Activated CD8-positive, alpha-beta memory T cell treated with anti-CD3 and anti-CD28 coated beads, Interleukin-2, amount 50 U/mL, for 1 hour (primary cell): ENCODE measurements at regions not wholly inside any gene's neighbourhood (a gene's known extent, or its start where the extent isn't known, plus 50 kb on each side); places are given as distances from the start of the nearest gene placed in this dataset.

Source experiments
- DNase-seq: peaks from one replicate; pipeline ENCODE4 v3.0.0-alpha.2; 2020; ENCODE audit errors: extremely low read depth

GRCh38 chr13:107912745-107913144, 302.6 kb downstream of the LIG4 start:
- DNase-seq: no peak

DNA sequence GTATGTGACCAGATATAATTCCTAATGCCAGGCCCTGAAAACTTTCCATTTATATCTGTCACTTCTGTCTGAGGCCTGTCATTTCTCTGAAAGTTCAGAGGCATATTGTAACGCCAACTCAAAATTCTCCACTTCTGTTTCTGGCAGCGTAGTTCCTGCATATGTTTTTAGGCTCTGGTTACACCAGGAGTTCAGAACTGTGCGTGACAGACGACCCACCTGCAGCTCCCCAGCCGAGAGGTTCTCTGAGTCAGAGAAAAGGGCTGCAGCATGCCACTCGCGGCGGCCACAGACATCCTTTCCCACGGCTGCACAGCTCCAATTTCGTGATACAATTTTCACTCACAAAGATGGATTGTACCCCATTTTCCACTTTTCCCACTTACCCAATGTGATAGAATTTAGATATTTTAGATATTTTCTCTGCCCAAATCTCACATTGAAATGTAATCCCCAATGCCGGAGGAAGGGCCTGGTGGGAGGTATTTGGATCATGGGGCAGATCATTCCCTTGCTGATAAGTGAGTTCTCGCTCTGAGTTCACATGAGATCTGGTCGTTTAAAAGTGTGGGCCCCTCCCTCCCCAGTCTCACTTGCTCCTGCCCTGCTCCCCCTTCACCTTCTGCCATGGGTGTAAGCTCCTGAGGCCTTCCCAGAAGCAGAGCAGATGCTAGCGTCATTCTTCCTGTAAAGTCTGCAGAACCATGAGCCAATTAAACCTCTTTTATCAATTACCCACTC, 308.1 kb downstream of the LIG4 start:
- no peak for DNase-seq

DNA sequence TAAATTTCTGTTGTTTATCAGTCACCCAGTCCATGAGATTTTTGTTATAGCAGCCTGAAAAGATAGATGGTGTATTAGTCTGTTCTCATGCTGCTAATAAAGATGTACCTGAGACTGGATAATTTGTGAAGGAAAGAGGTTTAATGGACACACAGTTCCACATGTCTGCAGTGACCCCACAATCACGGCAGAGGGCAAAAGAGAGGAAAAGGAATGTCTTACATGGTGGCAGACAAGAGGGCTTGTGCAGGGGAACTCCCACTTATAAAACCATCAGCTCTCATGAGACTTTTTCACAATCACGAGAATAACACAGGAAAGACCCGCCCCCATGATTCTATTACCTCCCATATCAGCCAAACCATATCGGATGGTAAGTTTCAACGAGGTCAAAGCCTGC, 309.2 kb downstream of the LIG4 start:
- no peak for DNase-seq

- DNase-seq: no peak
Observed at GRCh38 chr13:107901996-107902562, 313.3 kb downstream of the LIG4 start.

- DNase-seq: no peak
Observed at GRCh38 chr13:107901230-107901629, 314.1 kb downstream of the LIG4 start.

GRCh38 chr13:107900775-107901174, 314.6 kb downstream of the LIG4 start:
- no peak for DNase-seq

GRCh38 chr13:107886118-107886517, 329.2 kb downstream of the LIG4 start:
- no peak for DNase-seq

DNA sequence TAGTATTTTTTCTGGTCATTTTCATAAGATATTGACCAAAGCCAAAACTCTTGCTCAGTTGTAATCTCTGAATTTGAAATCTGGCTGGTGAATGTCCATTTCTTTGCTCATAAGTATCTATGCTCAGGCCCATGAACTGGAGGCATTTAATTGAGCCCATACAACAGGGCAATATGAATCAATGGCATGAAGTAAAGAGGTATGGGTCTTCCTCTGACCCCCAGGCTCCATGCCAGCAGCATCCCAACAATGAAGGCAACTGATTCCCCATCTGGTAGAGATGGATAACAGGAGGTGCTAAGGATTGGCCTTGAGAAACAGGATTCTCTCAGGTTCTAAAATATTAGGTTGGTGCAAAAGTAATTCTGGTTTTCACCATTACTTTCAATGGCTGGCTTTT, 330.8 kb downstream of the LIG4 start:
- no peak for DNase-seq

GRCh38 chr13:107883561-107884175, 331.7 kb downstream of the LIG4 start:
- DNase-seq: no peak

- no peak for DNase-seq
Observed at GRCh38 chr13:107882708-107883560, 332.4 kb downstream of the LIG4 start.

DNA sequence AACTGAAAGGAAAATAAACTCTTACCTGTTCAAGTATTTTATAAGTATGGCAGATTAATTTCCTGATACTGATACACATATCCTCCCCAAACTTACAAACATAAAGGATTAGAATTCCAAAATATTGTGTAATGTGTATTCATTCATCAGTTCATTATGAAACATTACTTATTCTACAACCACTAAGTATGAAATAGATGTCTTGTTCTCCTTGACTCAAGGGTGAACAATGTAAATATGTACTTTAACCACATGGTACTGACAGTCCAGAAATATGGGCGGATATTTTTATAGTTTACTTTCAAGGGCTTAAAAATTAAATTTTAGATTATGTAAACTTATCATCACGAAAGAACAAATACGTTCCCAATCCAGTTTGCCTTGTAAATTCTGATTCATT, 334.0 kb downstream of the LIG4 start:
- DNase-seq: no peak

DNA sequence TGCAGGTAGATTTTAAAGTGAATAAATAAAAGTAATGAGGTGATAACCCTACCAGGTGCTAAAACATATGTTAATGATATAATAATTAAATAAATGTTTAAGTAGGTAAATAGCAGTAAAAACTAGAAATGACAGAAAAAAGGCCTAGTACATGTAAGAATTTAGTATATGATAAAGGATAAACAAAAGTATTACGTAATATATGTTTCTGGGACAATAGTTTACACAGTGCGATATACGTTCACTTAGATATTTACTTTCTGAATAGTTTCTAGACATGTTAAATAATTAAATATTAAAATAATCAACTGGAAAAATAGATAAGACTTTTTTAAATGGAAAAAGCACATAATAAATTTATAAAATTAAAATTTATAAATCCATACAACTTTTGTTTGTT, 340.9 kb downstream of the LIG4 start:
- DNase-seq: no peak

DNA sequence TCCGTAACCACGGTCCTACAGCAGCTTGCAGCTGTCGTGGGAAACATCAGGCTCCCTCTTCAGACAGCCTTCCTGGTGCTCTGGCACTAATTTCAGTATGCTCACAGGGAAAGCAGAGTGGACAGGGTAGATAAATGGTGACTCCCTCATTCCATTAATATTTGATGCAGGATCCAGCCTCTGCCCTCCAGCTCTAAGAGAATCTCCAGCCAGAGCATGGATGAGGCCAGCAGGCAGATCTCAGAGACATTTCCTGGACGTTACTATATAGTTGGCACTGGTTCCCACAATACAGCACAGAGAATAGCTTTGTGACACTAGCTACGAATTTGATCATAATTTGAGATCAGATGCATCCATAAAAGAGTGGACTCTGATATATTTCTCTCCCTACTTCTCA, 341.4 kb downstream of the LIG4 start:
- DNase-seq: no peak

DNA sequence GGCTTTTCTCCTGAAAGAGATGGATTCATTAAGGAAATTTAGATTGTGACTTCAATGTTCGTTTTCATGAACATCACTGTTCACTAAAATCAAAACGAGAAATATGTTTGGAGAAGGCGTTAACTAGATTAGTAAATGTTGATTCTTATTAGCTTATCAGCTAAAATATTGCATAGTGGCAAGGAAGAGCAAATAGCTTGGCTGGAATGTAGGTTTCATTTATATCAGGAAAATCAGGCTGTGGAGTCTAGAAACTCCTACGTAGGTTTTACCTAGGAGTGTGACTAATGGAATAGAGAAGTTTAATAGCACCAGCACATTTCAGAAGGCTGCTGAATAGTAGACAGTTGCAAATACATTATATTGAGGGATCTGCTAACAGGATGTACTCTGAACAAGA, 344.9 kb downstream of the LIG4 start:
- no peak for DNase-seq

GRCh38 chr13:107867701-107868661, 347.4 kb downstream of the LIG4 start:
- DNase-seq: no peak

DNA sequence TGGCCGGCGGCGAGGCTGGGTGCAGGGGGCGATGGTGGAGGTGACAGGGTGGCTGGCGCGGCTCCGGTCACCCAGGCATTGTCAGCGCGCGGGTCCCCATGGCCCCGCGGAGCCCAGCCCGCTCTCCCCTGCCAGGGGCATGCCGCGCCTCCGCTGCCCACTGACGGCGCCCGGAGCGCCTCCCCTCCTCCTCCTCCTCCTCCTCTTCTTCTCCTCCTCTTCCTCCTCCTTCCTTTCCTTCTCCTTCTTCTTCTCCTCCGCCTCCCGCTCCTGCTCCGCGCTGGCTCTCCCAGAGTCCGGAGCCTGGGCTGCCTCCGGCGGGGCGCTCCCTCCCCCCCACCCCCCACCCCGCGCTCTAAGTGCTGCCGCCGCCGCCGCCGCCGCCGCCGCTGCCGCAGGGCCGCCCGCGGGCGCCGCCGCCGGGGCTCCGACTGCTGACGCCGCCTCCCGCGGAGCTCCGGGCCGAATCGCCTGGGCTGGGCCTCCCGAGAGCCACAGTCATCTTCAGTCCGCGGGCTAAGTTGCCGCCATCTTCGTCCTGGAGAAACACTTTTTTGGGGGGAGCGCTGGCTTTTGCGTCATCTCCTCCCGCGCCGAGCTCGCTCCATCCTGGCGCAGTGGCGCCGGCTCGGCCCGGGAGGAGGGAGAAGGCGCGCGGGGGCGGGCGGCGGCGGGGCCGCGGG, 348.3 kb downstream of the LIG4 start:
- no peak for DNase-seq

- DNase-seq: no peak
Observed at GRCh38 chr13:107866032-107866940, 349.1 kb downstream of the LIG4 start.

GRCh38 chr13:107865643-107866031, 349.7 kb downstream of the LIG4 start:
- no peak for DNase-seq

GRCh38 chr13:107865318-107865575, 350.1 kb downstream of the LIG4 start:
- no peak for DNase-seq
